Ramos (cell line): ENCODE measurements at regions not wholly inside any gene's neighbourhood (a gene's known extent, or its start where the extent isn't known, plus 50 kb on each side); places are given as distances from the start of the nearest gene placed in this dataset.
"Not testable (repeated sequence)": the region's sequence is repeated elsewhere in the genome, so short reads cannot be mapped to it uniquely, and the experiment has no call there.

Experiments used
- in situ Hi-C: fragments of 300-500 bp; cut with MboI; formaldehyde crosslinking; loops from one replicate; pipeline ENCODE4 v1.14.3; 2022; ENCODE audit warnings: low sequenced_read_pairs; ENCODE audit not compliant: unreplicated experiment

- in situ Hi-C loops, result no loop called here
Observed at GRCh38 chr19:33866696-33867095, 70.0 kb downstream of the KCTD15 start.

GRCh38 chr19:33868076-33868735, 71.5 kb downstream of the KCTD15 start:
- in situ Hi-C loops, result no loop called here

GRCh38 chr19:33868788-33869412, 72.2 kb downstream of the KCTD15 start:
- in situ Hi-C loops, result no loop called here

GRCh38 chr19:33870298-33870932, 73.7 kb downstream of the KCTD15 start:
- in situ Hi-C loops, result not testable (repeated sequence)

- in situ Hi-C loops, result no loop called here
Observed at GRCh38 chr19:33871605-33872004, 74.9 kb downstream of the KCTD15 start.

- in situ Hi-C loops, result no loop called here
Observed at GRCh38 chr19:33872445-33873320, 76.0 kb downstream of the KCTD15 start.

- in situ Hi-C loops, result no loop called here
Observed at GRCh38 chr19:33875071-33875470, 78.4 kb downstream of the KCTD15 start.

- in situ Hi-C loops, result no loop called here
Observed at GRCh38 chr19:33876192-33876591, 79.5 kb downstream of the KCTD15 start.

GRCh38 chr19:33878030-33878544, 81.4 kb downstream of the KCTD15 start:
- in situ Hi-C loops, result no loop called here

GRCh38 chr19:33878910-33879810, 82.5 kb downstream of the KCTD15 start:
- in situ Hi-C loops, result no loop called here

- in situ Hi-C loops, result no loop called here
Observed at GRCh38 chr19:33879818-33880575, 83.3 kb downstream of the KCTD15 start.

- in situ Hi-C loops, result no loop called here
Observed at GRCh38 chr19:33883859-33884519, 87.3 kb downstream of the KCTD15 start.

- in situ Hi-C loops, result no loop called here
Observed at GRCh38 chr19:33885236-33885635, 88.6 kb downstream of the KCTD15 start.

- in situ Hi-C loops, result no loop called here
Observed at GRCh38 chr19:33887891-33888290, 91.2 kb downstream of the KCTD15 start.

- in situ Hi-C loops, result no loop called here
Observed at GRCh38 chr19:33888665-33889064, 92.0 kb downstream of the KCTD15 start.

GRCh38 chr19:33890569-33890968, 93.9 kb downstream of the KCTD15 start:
- in situ Hi-C loops, result no loop called here

GRCh38 chr19:33891773-33892172, 95.1 kb downstream of the KCTD15 start:
- in situ Hi-C loops, result no loop called here

- in situ Hi-C loops, result no loop called here
Observed at GRCh38 chr19:33894787-33895186, 98.1 kb downstream of the KCTD15 start.
